BE2C (cell line): ENCODE measurements at regions not wholly inside any gene's neighbourhood (a gene's known extent, or its start where the extent isn't known, plus 50 kb on each side); places are given as distances from the start of the nearest gene placed in this dataset.

ENCODE experiments used
- DNase-seq: peaks from one replicate; pipeline ENCODE4 v3.0.0-alpha.2; 2020
- H3K27me3 ChIP-seq: fragments of 250-450 bp; sonication (Bioruptor Pico); 2 replicates; pipeline ENCODE4 v1.5.1; 2020; ENCODE audit warnings: mild to moderate bottlenecking
- H3K36me3 ChIP-seq: fragments of 250-450 bp; sonication (Bioruptor Pico); 2 replicates; pipeline ENCODE4 v1.5.1; 2020; ENCODE audit warnings: mild to moderate bottlenecking
- H3K4me1 ChIP-seq: fragments of 250-450 bp; sonication (Bioruptor Pico); 2 replicates; pipeline ENCODE4 v1.5.1; 2020
- H3K4me3 ChIP-seq: 2 replicates; pipeline ENCODE4 v1.5.1; 2011; ENCODE audit warnings: low read depth, low read length
- H3K9me3 ChIP-seq: fragments of 250-450 bp; sonication (Bioruptor Pico); 2 replicates; pipeline ENCODE4 v1.5.1; 2020
- CTCF ChIP-seq: IDR thresholded peaks from 2 replicates; pipeline ENCODE4 v1.5.1; 2012; ENCODE audit warnings: mild to moderate bottlenecking, low read depth, low read length

DNA sequence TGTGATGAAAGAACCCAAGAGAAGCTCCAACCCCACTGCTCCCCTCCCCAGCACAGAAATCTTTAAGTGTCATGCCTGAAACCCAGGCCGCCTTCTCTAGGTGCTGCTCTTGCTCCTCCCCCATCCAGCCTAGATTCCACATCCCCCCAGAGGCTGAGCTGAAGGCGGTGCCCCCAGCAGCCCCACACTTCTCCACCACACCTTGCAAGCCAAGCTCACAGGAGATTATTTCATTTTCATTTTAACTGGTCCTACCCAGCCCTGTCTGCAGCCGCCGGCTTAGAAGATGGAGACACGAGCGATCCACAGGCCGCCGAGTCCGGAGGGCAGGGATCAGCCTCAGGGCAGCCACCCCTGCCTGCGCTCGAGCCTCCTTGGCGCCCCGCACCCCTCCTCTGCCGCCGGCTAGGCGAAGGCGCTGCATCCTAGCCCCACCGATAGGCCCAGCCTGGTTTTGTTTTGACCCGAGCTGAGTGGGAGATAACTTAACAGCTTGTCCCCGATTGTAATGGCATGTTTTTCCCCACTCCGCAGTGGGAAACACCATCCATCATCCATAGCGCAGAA is 125.3 kb downstream of the RBFOX3 start:
- Histone ChIP-seq H3K27me3 (peaks cover 26% of the 10 kb centered on the region), H3K4me1 (no peaks in the 10 kb centered on the region), H3K4me3 (no peak overlapping the region), H3K36me3 (no peaks in the 10 kb centered on the region), H3K9me3 (no peaks in the 10 kb centered on the region)
- no peak for TF ChIP-seq CTCF
- no peak for DNase-seq

DNA sequence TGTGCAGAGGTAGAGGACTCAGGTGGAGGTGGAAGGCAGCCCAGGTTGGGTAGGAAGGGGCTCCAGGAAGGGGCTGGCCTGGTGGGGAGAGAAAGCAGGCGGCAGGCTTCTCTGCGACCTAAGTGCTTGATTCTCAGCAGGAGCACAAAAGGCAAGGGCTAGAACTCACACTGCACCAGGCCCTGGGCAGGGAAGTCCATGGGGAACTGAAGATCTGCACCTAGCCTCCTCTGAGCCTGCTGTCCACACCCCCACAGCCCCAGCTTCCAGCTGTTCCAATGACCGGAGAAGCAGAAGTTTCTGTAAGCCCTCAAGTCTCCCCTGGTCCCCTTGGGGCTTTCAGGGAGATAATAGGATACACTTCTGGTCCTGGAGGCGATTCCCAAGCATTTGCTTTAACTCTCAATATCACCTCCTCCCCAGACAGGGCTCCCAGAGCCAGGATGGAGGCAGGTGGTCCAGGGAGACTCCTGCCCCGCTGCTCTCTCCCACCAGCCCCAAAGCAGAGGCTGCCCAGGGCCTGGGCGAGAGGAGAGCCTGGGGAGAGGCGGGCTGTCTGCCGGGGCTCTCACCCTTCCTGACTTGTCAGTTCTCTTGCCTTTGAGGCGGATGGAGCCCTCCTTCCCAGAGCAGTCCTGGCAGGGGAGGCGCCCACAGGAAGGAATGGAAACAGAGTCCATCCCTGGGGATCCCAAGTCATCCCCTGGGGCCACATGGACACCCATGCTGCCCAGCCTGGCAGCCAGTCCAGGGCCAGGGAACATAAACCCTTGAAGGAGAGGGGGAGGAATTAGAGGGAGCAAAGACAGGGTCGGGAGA is 126.0 kb downstream of the RBFOX3 start:
- no peaks in the 10 kb centered on the region for H3K4me1 ChIP-seq
- DNase-seq: no peak
- no peak overlapping the region for H3K4me3 ChIP-seq
- peaks cover 30% of the 10 kb centered on the region for H3K27me3 ChIP-seq
- no peak for TF ChIP-seq CTCF
- no peaks in the 10 kb centered on the region for H3K9me3 ChIP-seq
- no peaks in the 10 kb centered on the region for H3K36me3 ChIP-seq

- DNase-seq: no peak
- Histone ChIP-seq H3K9me3 (no peaks in the 10 kb centered on the region), H3K27me3 (peaks cover 38% of the 10 kb centered on the region), H3K4me1 (no peaks in the 10 kb centered on the region), H3K4me3 (no peak overlapping the region), H3K36me3 (no peaks in the 10 kb centered on the region)
- TF ChIP-seq CTCF: no peak
Measured at GRCh38 chr17:79483842-79484241, 127.0 kb downstream of the RBFOX3 start.

- no peak overlapping the region for H3K4me3 ChIP-seq
- H3K27me3 ChIP-seq: peaks cover 41% of the 10 kb centered on the region
- H3K9me3 ChIP-seq: no peaks in the 10 kb centered on the region
- TF ChIP-seq CTCF: no peak
- no peak for DNase-seq
- H3K36me3 ChIP-seq: no peaks in the 10 kb centered on the region
- no peaks in the 10 kb centered on the region for H3K4me1 ChIP-seq
Measured at GRCh38 chr17:79482727-79483521, 127.9 kb downstream of the RBFOX3 start.

GRCh38 chr17:79479876-79480275 is 131.0 kb downstream of the RBFOX3 start:
- no peak for TF ChIP-seq CTCF
- Histone ChIP-seq H3K36me3 (no peaks in the 10 kb centered on the region), H3K27me3 (peaks cover 51% of the 10 kb centered on the region), H3K4me1 (no peaks in the 10 kb centered on the region), H3K9me3 (no peaks in the 10 kb centered on the region; the same call in 1 of the 2 replicates), H3K4me3 (no peak overlapping the region)
- DNase-seq: no peak

DNA sequence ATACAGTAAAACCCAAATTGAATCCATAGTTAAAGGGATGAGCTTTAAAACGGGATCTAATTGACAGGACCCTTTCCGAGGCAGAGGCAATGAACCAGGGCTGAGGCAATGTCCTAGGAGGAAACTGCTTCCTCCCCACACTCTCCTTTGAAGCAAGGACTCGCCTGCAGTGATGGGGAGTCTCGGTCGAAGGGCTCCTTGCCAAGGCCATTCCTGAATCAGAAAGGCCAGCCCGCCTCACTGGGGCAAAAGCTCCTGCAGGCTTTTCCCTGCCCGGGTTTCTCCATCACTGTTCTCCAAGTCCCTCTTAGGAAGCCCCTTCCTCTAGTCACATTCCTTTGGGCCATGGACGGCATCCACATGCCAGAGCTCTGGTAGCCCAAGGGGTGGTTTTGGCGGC is 132.0 kb downstream of the RBFOX3 start:
- TF ChIP-seq CTCF: no peak
- Histone ChIP-seq H3K4me3 (no peak overlapping the region), H3K4me1 (no peaks in the 10 kb centered on the region), H3K36me3 (no peaks in the 10 kb centered on the region), H3K9me3 (no peaks in the 10 kb centered on the region; the same call in 1 of the 2 replicates), H3K27me3 (peaks cover 54% of the 10 kb centered on the region)
- no peak for DNase-seq
